Hepatocyte (in vitro differentiated cells): ENCODE measurements at regions not wholly inside any gene's neighbourhood (a gene's known extent, or its start where the extent isn't known, plus 50 kb on each side); places are given as distances from the start of the nearest gene placed in this dataset.

Experiments used
- DNase-seq: peaks from one replicate; pipeline ENCODE4 v3.0.0-alpha.2; 2016; ENCODE audit warnings: low spot score
- H2AFZ ChIP-seq: fragments of 200-600 bp; sonication (generic); 2 replicates; pipeline ENCODE4 v1.6.0; 2016; ENCODE audit warnings: antibody characterized with exemption, mild to moderate bottlenecking
- H3K27ac ChIP-seq: fragments of 200-600 bp; sonication (generic); 2 replicates; pipeline ENCODE4 v1.5.1; 2016; ENCODE audit warnings: mild to moderate bottlenecking
- H3K27me3 ChIP-seq: fragments of 200-600 bp; sonication (generic); 2 replicates; pipeline ENCODE4 v1.6.1; 2016
- H3K36me3 ChIP-seq: fragments of 200-600 bp; sonication (generic); replicated peaks from 2 replicates; pipeline ENCODE4 v1.5.1; 2016; ENCODE audit warnings: low read depth; ENCODE audit not compliant: insufficient read depth
- H3K4me1 ChIP-seq: fragments of 200-600 bp; sonication (generic); 2 replicates; pipeline ENCODE4 v1.5.1; 2016; ENCODE audit warnings: mild to moderate bottlenecking, moderate library complexity; ENCODE audit not compliant: insufficient read depth
- H3K4me2 ChIP-seq: fragments of 200-600 bp; sonication (generic); 2 replicates; pipeline ENCODE4 v1.6.0; 2016
- H3K4me3 ChIP-seq: fragments of 200-600 bp; sonication (generic); 2 replicates; pipeline ENCODE4 v1.5.1; 2016; ENCODE audit warnings: mild to moderate bottlenecking
- H3K79me2 ChIP-seq: fragments of 200-600 bp; sonication (generic); 2 replicates; pipeline ENCODE4 v1.6.0; 2017; ENCODE audit warnings: mild to moderate bottlenecking
- H3K9me2 ChIP-seq: fragments of 200-600 bp; sonication (generic); replicated peaks from 2 replicates; pipeline ENCODE4 v1.6.0; 2017; ENCODE audit warnings: mild to moderate bottlenecking; ENCODE audit not compliant: insufficient read depth
- H3K9me3 ChIP-seq: fragments of 200-600 bp; sonication (generic); 2 replicates; pipeline ENCODE4 v1.5.1; 2016; ENCODE audit warnings: low read depth, mild to moderate bottlenecking
- H4K20me1 ChIP-seq: fragments of 200-600 bp; sonication (generic); 2 replicates; pipeline ENCODE4 v1.6.0; 2016; ENCODE audit warnings: mild to moderate bottlenecking; ENCODE audit not compliant: insufficient read depth, poor library complexity, severe bottlenecking
- EZH2 ChIP-seq: fragments of 200-600 bp; sonication (generic); IDR thresholded peaks from 2 replicates; pipeline ENCODE4 v1.6.1; 2016; ENCODE audit warnings: antibody characterized with exemption, mild to moderate bottlenecking, borderline replicate concordance
- EZH2phosphoT487 ChIP-seq: fragments of 200-600 bp; sonication (generic); IDR thresholded peaks from one replicate; pipeline ENCODE4 v1.6.1; 2018; ENCODE audit warnings: antibody characterized with exemption, mild to moderate bottlenecking, low read depth, moderate library complexity; ENCODE audit not compliant: unreplicated experiment, severe bottlenecking
- WGBS: methylation state at CpG from one replicate; pipeline ENCODE4 v1.1.6; 2016; ENCODE audit warnings: low lambda C conversion rate; ENCODE audit errors: missing lambda C conversion rate; 5-methylcytosine and 5-hydroxymethylcytosine counted together
- TF ChIP-seq, protein P1 (sequence below): fragments of 200-600 bp; sonication (generic); IDR thresholded peaks from 2 replicates; pipeline ENCODE4 v1.5.1; 2016; ENCODE audit warnings: antibody characterized with exemption, mild to moderate bottlenecking; ENCODE audit not compliant: poor library complexity

DNA sequence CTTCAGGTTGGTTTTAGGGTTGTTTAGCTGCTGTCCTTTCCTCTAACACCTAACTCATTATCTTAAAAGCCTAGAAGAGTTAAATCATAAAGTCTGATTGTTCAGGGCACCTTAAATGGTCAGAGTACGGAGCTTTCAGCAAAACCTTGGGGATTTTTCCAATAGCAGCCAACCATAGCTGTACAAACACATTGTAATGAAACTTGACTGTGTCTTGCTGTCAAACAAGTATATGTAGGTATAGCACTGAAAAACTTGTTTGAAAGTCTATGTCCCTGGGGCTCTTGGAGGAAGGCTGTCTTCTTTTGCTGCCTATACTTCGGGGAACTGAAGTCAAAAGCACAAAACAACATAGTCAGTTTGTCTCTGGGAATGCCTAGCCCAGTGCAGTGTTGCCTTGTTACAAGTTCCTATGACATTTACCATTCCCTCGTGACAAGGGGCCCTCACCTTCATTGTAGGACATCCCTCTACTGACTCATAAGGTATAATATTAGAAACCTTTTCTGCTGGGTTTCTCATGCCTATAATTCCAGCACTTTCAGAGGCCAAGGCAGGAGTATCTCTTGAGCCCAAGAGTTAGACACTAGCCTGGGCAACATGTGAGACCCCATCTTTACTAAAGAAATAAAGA, 474.5 kb upstream of the NBEA start:
- peak overlapping the region; percentile 42 for H3K27ac ChIP-seq
- peak; percentile 49 for DNase-seq
- 58% methylated on average over 3 of the region's 3 CpGs for WGBS
- no peaks in the 10 kb centered on the region for H4K20me1 ChIP-seq
- peaks cover 15% of the 10 kb centered on the region for H3K4me1 ChIP-seq
- H3K79me2 ChIP-seq = no peaks in the 10 kb centered on the region
- H3K4me3 ChIP-seq = no peak overlapping the region
- TF ChIP-seq, protein P1, sequence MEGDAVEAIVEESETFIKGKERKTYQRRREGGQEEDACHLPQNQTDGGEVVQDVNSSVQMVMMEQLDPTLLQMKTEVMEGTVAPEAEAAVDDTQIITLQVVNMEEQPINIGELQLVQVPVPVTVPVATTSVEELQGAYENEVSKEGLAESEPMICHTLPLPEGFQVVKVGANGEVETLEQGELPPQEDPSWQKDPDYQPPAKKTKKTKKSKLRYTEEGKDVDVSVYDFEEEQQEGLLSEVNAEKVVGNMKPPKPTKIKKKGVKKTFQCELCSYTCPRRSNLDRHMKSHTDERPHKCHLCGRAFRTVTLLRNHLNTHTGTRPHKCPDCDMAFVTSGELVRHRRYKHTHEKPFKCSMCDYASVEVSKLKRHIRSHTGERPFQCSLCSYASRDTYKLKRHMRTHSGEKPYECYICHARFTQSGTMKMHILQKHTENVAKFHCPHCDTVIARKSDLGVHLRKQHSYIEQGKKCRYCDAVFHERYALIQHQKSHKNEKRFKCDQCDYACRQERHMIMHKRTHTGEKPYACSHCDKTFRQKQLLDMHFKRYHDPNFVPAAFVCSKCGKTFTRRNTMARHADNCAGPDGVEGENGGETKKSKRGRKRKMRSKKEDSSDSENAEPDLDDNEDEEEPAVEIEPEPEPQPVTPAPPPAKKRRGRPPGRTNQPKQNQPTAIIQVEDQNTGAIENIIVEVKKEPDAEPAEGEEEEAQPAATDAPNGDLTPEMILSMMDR = no peak
- TF ChIP-seq EZH2phosphoT487 = no peak
- no peak for TF ChIP-seq EZH2
- no peaks in the 10 kb centered on the region for H3K9me2 ChIP-seq
- no peaks in the 10 kb centered on the region for H3K36me3 ChIP-seq
- no peaks in the 10 kb centered on the region for H3K27me3 ChIP-seq
- H3K9me3 ChIP-seq = no peaks in the 10 kb centered on the region
- H3K4me2 ChIP-seq = no peak overlapping the region
- H2AFZ ChIP-seq = no peak overlapping the region

DNA sequence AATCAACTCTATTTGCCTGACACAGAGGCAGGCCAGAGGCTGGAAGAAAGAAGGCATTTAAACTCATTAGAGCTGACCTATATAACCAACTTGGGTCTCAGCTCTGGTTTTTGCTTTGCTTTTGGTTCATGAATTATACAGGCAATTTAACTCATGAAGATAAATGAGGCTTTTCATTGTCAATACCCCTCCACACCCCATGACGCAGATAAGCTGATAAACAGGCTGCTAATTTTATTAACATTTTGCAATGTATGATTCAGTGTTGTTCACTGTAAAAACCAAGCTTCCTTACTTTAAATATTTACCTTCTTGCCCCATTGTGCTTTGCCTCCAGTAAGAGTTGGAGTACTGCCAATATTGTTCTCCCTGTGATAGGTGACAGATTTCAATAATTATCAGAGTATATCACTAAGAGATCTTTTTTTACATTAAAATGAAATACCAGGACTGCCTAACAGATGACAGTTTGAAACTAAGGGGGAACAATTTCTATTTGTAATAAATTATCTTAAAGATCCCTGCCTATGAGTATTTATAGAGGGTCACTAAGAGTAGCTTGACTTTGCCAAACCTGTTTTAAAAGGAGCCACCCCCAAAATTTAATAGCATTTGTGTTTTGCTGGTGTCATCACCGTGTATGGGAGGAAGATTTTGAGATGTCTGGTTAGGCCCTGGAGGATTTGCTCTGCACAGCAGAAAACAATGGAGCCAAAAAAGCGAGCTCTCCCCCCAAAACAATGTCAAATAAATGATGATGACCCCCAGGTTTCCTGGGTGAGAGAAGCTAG, 472.7 kb upstream of the NBEA start:
- H3K36me3 ChIP-seq = no peaks in the 10 kb centered on the region
- H3K9me3 ChIP-seq = no peaks in the 10 kb centered on the region
- peak; percentile 23 for DNase-seq
- peak overlapping the region; percentile 42 for H3K27ac ChIP-seq
- TF ChIP-seq, protein P1 = no peak
- no peak for TF ChIP-seq EZH2phosphoT487
- no peak for TF ChIP-seq EZH2
- no peak overlapping the region for H3K4me2 ChIP-seq
- peaks cover 15% of the 10 kb centered on the region for H3K4me1 ChIP-seq
- H3K4me3 ChIP-seq = no peak overlapping the region
- H2AFZ ChIP-seq = no peak overlapping the region
- H4K20me1 ChIP-seq = no peaks in the 10 kb centered on the region
- H3K9me2 ChIP-seq = no peaks in the 10 kb centered on the region
- H3K79me2 ChIP-seq = no peaks in the 10 kb centered on the region
- no peaks in the 10 kb centered on the region for H3K27me3 ChIP-seq
- WGBS = 61% methylated on average over 3 of the region's 3 CpGs

DNA sequence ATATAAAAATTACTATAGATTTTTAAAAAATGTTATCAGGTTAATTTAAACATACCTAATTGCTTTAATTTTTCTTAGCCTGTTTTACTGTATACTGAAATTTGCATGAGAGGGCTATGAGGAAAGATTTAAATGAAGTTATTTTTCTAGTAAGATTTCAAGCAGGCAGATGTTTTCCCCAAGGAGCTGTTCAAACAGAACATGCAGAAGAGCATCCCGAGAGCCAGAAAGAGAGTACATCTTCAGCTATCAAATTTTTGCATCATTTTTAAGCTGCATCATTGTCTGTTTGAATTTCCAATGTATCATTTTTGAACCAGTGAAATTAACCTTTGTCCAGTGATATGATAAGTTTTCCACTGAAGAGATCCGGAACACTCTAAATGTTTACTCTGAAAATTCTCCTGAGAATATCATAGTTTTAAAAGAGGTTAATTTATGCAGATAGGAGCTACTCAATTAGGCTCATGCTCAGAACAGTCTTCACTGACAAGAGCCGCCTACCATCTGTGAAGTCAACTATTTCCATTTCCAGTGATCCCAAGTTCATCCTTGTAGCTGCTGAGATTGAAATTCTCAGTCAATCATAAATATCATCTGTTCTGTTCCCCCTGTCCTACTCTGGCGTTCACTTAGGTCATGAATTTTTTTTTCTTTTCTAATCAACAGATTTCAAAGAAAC, 467.7 kb upstream of the NBEA start:
- peaks cover 2% of the 10 kb centered on the region for H3K4me1 ChIP-seq
- H3K27me3 ChIP-seq = no peaks in the 10 kb centered on the region
- H2AFZ ChIP-seq = no peak overlapping the region
- H3K36me3 ChIP-seq = no peaks in the 10 kb centered on the region
- TF ChIP-seq, protein P1 = no peak
- TF ChIP-seq EZH2phosphoT487 (no peak), EZH2 (no peak)
- no peaks in the 10 kb centered on the region for H3K9me3 ChIP-seq
- no peak overlapping the region for H3K4me2 ChIP-seq
- WGBS = 91% methylated on average over 4 of the region's 4 CpGs
- H3K4me3 ChIP-seq = no peak overlapping the region
- no peaks in the 10 kb centered on the region for H4K20me1 ChIP-seq
- no peaks in the 10 kb centered on the region for H3K79me2 ChIP-seq
- H3K27ac ChIP-seq = no peak overlapping the region
- DNase-seq = no peak
- H3K9me2 ChIP-seq = no peaks in the 10 kb centered on the region
